ENCODE measurements at regions not wholly inside any gene's neighbourhood (a gene's known extent, or its start where the extent isn't known, plus 50 kb on each side); places are given as distances from the start of the nearest gene placed in this dataset.

DNA sequence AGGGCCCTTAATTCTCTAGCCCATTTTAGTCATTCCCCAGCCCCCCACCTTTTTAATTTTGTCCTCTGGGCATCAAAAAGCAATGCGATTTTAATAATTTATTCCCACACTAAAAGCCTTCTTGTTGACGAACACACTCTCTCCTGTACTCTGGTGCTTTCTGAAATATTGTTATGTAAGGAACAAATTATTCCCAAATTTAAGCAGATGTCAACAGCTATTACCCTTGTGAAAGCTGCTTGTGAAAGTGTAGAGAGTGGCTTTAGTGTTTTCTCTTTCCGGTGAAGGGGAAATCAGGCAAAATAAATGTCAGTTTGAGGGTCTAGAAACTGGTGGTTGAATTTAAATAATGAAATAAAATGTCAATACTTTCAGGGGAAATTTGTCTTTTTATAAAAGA lies 221.2 kb upstream of the CNKSR2 start:
- TF ChIP-seq POLR2AphosphoS5 (IDR thresholded peaks at IDR 0.05; ENCODE audit: low read depth, low read length) (no peak), POLR2A (IDR thresholded peaks at IDR 0.05; ENCODE audit: low read depth, low read length) (no peak), SPI1 (IDR thresholded peaks at IDR 0.05; ENCODE audit: low read depth, low read length) (no peak)

Data from GM12891 (cell line).